Activated CD8-positive, alpha-beta memory T cell treated with anti-CD3 and anti-CD28 coated beads for 36 hours (primary cell): ENCODE measurements at regions not wholly inside any gene's neighbourhood (a gene's known extent, or its start where the extent isn't known, plus 50 kb on each side); places are given as distances from the start of the nearest gene placed in this dataset.

Experiments
- CTCF ChIA-PET: fragments of 350-600 bp; sonication (Branson Sonifier 250); formaldehyde crosslinking; loops from one replicate; lab custom pipeline; 2021; ENCODE audit warnings: antibody characterized with exemption; lab: Charles Lee
- POLR2A ChIA-PET: fragments of 350-600 bp; sonication (Branson Sonifier 250); formaldehyde crosslinking; loops from one replicate; lab custom pipeline; 2021; ENCODE audit warnings: antibody characterized with exemption; lab: Charles Lee

GRCh38 chr3:72320955-72321303, 527.3 kb downstream of the SHQ1 start:
- ChIA-PET CTCF (no interaction called here), POLR2A (no interaction called here)

DNA sequence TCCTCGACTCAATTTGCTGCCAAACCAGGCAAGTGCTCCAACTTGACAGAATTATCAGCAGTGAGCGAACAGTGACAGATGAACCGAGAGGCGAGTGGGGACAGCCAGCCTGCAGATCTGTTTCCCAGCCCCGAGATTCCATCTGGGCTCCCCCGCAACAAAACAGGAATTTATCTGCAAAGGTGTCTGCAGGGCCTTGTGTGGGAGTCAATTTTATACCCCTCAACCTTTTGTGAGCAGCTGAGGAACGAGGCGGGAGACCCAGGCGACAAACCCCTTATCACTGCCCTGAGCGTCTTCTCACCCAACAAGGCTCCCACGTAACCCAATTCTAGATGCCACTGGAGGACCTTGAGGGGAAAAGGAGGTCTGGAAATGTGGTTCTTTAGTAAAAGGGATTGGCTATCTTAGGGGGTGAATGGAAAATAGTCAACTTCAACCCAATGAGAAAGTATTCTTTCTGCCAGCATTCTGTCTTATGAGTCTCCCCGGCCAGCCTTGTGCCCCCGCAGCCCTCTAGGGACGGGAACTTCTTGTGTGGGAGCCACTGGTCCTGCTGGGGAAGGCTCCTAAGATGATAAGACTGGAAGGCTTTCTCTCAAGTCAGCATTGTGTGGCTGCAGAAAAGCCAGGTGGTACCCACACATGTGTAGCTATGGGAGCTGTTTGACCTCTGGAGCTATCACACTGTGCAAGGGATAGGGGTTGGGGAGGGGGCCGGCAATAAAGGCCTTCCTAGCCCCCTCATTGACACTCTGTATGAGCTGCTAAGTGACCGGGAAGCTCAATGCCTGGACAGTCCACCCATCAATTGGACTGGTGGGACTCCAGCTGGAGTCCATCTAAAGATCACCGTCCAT, 527.9 kb downstream of the SHQ1 start:
- POLR2A ChIA-PET = no interaction called here
- CTCF ChIA-PET = no interaction called here

- POLR2A ChIA-PET = no interaction called here
- CTCF ChIA-PET = no interaction called here
Observed at GRCh38 chr3:72319194-72320094, 528.8 kb downstream of the SHQ1 start.

DNA sequence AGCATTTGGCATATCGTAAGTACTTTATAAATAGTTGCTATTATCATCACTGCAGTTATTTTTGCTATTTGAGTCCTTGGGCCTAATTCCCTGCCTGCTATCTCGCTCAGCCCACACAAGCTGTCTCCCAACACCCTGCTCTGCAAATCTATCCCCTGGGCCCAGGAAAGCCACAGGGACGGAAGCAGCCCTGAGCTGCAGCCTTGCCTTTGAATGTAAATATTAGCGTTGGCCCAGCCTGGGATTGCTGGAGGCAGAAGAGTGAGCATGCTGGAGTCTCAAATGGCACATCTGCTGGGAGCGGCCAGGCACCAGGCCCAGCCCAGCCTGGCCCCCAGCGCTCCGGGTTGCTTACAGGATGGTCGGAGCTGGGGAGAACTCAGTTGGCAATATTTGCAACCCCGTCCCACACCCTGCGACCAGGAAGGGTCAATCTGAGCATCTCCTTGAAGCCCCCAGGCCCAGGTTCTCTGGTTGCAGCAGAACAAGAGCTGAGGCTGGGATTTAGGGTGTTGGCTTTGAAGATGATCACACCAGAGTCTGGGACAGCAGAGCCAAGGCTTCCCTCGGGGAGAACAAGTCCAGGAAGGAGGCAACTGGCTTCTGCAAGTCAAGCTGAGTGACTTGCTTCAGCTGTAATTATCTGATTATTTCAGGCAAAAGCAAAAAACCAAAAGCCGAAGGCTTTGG, 529.6 kb downstream of the SHQ1 start:
- ChIA-PET CTCF (no interaction called here), POLR2A (no interaction called here)

DNA sequence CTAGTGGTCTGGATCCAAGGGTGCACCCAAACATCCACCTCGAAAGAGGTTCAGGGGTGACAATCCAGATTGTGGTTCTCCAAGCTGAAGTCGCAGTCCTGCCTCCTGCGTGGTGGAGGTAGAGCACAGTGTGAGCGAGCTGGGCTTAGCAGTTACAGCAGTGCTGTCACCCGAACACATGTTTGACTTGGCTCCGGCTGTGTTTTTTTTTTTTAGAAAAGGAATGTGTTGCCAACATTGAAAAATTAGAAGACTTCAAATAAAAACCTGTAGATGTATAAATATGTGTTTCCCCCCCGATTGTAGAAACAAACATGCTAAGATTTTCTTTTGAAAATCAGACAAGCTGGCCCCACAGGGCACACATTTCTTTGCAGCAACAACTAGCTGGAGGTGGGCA, 530.8 kb downstream of the SHQ1 start:
- POLR2A ChIA-PET = no interaction called here
- CTCF ChIA-PET = no interaction called here

- CTCF ChIA-PET = no interaction called here
- POLR2A ChIA-PET = no interaction called here
Observed at GRCh38 chr3:72316501-72317279, 531.6 kb downstream of the SHQ1 start.

- ChIA-PET POLR2A (no interaction called here), CTCF (no interaction called here)
Observed at GRCh38 chr3:72313308-72313707, 528.4 kb upstream of the PROK2 start.

GRCh38 chr3:72312339-72312738, 527.4 kb upstream of the PROK2 start:
- ChIA-PET POLR2A (no interaction called here), CTCF (no interaction called here)

DNA sequence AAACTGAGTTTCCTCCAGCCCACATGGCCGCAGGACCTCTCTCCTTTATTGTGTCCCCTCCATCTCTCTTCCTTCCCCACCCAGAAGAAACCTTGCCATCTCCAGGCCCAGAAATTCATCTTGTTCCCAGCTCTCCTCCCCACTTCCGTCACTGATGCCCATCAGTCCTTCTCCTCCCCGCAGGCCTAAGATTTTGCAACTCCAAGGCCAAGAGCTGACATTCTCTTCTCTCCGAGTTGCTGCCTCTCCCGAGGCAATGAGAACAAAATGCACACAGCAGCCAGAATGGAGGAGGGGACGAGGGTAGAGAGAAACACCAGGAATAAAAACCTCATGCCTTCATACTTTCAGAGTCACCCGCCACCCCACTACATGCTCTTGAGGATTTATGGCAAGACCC, 526.5 kb upstream of the PROK2 start:
- POLR2A ChIA-PET = no interaction called here
- CTCF ChIA-PET = no interaction called here

GRCh38 chr3:72310419-72311380, 525.8 kb upstream of the PROK2 start:
- ChIA-PET POLR2A (no interaction called here), CTCF (no interaction called here)

DNA sequence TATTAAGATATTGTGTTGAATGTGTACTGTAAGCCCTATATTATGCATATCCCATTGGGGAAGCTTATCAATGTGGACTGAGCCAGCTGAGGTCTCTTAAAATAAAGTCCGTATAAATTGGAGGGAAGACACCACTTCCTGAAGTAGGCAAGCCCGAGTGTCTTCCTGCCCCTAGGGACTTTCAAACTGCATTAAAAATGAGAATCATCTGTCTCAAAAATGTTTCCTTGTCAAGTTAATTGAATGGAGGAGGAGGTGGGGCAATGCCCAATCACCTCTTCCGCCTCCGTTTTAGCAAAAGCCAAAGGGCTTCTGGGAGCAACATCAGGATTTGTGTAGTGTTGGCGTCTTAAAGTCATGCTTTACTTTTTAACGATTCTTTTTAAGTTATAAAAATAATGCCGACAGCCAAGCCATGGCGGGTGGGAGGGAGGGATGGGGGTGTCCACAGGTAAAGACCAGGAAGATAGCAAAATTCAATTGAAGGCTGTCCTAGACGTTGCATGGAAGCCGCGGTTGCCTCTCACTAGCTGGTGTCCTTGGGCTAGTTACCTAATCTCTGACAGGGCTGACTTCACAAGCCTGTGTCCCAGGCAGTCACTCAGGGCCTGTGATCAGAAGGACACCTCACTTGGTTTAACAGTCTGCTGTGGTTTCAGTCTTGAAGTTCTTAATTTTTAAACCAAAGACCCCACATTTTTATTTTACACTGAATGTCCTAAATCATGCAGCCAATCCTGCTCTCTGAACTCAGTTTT, 524.9 kb upstream of the PROK2 start:
- ChIA-PET POLR2A (no interaction called here), CTCF (no interaction called here)

DNA sequence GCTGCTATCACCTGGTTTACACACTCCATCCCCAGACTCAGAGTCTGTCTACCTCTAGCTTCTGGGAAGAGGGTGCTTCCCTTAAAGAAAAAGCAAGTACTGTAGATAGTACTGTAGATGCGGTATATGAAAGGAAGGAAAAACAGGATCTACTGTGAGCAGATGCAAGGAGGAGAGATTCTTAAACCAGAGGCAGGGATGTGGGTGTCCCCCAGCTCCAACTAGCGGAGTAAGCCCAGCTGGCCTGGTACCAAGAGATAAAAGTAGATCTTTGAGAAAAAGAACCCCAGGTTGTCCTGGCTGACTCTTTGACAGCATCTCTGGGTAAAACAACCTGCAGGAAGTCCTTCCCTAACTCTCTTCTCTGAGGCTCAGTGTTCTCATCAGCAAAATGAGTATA, 523.7 kb upstream of the PROK2 start:
- POLR2A ChIA-PET = no interaction called here
- CTCF ChIA-PET = interaction anchor here (0.6 to 0.8 kb wide), 2 partner anchors 57 to 308 kb away, joined by 4 to 5 read pairs; no protein-coding TSS in a partner anchor

DNA sequence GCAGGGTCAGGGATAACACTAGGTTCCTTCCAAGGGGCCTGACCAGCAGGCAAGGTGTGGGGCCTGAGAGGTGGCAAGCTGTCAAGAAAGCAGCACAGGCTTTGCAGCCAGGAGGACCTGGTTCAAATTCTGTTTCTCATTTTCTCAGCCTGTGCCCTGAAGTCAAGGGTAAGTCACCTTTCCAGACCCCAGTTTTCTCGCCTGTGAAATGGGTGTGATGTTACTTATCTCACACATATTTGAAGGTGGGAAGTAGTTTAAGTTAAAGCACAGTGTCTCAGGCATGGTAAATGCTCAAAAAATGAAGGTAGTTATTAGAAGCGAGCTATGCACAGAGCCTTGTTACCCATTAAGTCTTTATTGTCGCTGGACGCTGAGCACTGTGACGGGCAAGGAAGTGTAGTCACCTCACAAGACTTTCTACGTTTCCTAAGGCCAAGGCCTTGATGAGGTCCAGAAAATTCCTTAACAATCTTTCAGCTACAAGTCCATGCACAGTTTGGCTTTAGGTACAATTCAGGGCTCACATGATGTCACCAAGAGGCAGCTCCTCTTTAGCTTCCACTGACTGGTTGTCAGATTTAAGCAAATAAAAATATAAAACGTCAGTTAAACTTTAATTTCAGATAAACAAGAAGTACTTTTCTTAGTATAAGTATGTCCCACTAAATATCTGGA, 522.6 kb upstream of the PROK2 start:
- POLR2A ChIA-PET = interaction anchor here (0.6 to 0.7 kb wide), 2 partner anchors 438 to 689 kb away, joined by 3 to 7 read pairs; no protein-coding TSS in a partner anchor
- CTCF ChIA-PET = interaction anchor here (0.6 to 0.8 kb wide), 3 partner anchors 58 to 307 kb away, joined by 4 to 5 read pairs (median 4); no protein-coding TSS in a partner anchor

DNA sequence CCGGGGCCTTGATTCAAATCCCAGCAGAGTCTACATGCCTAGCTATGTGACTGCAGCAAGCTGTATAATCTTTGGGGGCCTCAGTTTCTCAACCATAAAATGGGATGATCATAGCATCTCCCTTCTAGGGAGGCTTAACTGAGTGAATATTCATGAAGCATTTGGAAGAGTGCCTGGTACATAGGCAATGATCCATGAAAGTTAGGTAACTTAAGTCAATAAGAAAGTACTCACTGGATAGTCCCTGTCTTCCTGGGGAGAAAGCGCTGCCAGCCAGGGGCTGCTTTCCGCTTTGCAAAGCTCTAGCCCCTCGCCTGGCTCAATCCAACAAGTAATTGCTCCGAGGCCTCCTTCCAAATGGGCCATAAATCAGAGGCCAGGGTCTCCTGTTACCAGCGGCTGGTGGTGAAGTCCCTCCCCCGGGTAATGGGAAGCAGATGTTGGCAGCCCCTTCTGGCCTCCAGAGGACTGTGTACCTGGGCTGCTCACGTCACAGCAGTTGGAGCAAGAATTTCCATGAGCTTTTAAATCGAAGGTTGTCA, 521.9 kb upstream of the PROK2 start:
- ChIA-PET CTCF (no interaction called here), POLR2A (interaction anchor here (0.6 kb wide), 1 partner anchor 439 kb away, joined by 3 read pairs; no protein-coding TSS in a partner anchor)

DNA sequence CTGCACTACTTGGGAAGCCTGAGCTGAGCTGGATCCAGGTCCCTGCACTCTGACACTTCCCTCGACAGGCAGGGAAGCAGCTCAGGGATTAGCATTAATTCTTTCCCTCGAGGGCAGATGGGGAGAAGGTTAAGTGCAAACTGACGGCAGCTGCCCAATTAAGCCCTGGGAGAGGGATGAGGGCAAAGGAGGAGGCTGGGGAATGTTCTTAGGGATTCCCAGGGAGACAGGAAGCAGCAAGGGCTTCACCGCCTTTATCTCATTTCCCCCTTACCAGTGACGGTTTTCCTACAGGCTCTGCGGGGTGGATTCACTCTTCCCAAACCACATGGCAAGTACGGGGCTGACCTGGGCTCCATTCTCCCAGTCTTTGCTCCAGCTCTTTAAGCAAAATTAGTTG, 519.0 kb upstream of the PROK2 start:
- POLR2A ChIA-PET = no interaction called here
- CTCF ChIA-PET = no interaction called here

GRCh38 chr3:72301779-72302178, 516.8 kb upstream of the PROK2 start:
- CTCF ChIA-PET = no interaction called here
- POLR2A ChIA-PET = no interaction called here

GRCh38 chr3:72300621-72301020, 515.7 kb upstream of the PROK2 start:
- CTCF ChIA-PET = no interaction called here

More at GRCh38 chr3:72300621-72301020, 515.7 kb upstream of the PROK2 start:
- POLR2A ChIA-PET = no interaction called here
